Type B pancreatic cell (in vitro differentiated cells): ENCODE measurements at regions not wholly inside any gene's neighbourhood (a gene's known extent, or its start where the extent isn't known, plus 50 kb on each side); places are given as distances from the start of the nearest gene placed in this dataset.

ENCODE experiments used
- DNase-seq: peaks from one replicate; pipeline ENCODE4 v3.0.0; 2021; ENCODE audit warnings: mixed read lengths; ENCODE audit not compliant: unreplicated experiment; ENCODE audit errors: extremely low spot score
- H3K27ac Mint-ChIP-seq: 2 replicates; pipeline ENCODE4 v1.8.0; 2021; ENCODE audit warnings: mild to moderate bottlenecking, mixed read lengths
- H3K27me3 Mint-ChIP-seq: 2 replicates; pipeline ENCODE4 v1.8.0; 2021; ENCODE audit warnings: mixed read lengths
- H3K36me3 Mint-ChIP-seq: 2 replicates; pipeline ENCODE4 v1.8.0; 2021; ENCODE audit warnings: mixed read lengths
- H3K4me1 Mint-ChIP-seq: one replicate; pipeline ENCODE4 v1.8.0; 2021; ENCODE audit warnings: mixed read lengths; ENCODE audit not compliant: unreplicated experiment
- H3K4me3 Mint-ChIP-seq: 2 replicates; pipeline ENCODE4 v1.8.0; 2021; ENCODE audit warnings: mild to moderate bottlenecking, mixed read lengths
- H3K9me3 Mint-ChIP-seq: 2 replicates; pipeline ENCODE4 v1.8.0; 2021; ENCODE audit warnings: mixed read lengths
- CTCF ChIP-seq: fragments of 200-600 bp; sonication (generic); conservative IDR thresholded peaks from 2 replicates; pipeline ENCODE4 v1.5.0; 2021; ENCODE audit warnings: antibody characterized with exemption, mild to moderate bottlenecking

GRCh38 chr15:38168467-38169070, 84.1 kb upstream of the SPRED1 start:
- no peak for TF ChIP-seq CTCF
- no peak for DNase-seq
- Mint-ChIP-seq H3K4me1 (peaks cover 31% of the 10 kb centered on the region), H3K4me3 (no peak overlapping the region), H3K36me3 (no peaks in the 10 kb centered on the region), H3K9me3 (no peaks in the 10 kb centered on the region), H3K27ac (no peak overlapping the region), H3K27me3 (peaks cover 3% of the 10 kb centered on the region)

- DNase-seq = no peak
- no peak for TF ChIP-seq CTCF
- Mint-ChIP-seq H3K4me3 (no peak overlapping the region), H3K27me3 (peaks cover 7% of the 10 kb centered on the region), H3K4me1 (peaks cover 22% of the 10 kb centered on the region), H3K27ac (no peak overlapping the region), H3K36me3 (no peaks in the 10 kb centered on the region), H3K9me3 (peaks cover 4% of the 10 kb centered on the region)
Observed at GRCh38 chr15:38171973-38172372, 80.7 kb upstream of the SPRED1 start.

- H3K4me3 Mint-ChIP-seq = no peak overlapping the region
- peaks cover 7% of the 10 kb centered on the region for H3K27me3 Mint-ChIP-seq
- no peaks in the 10 kb centered on the region for H3K36me3 Mint-ChIP-seq
- no peak overlapping the region for H3K27ac Mint-ChIP-seq
- no peak for DNase-seq
- H3K9me3 Mint-ChIP-seq = peaks cover 4% of the 10 kb centered on the region
- TF ChIP-seq CTCF = no peak
- peaks cover 12% of the 10 kb centered on the region for H3K4me1 Mint-ChIP-seq
Observed at GRCh38 chr15:38174691-38175090, 77.9 kb upstream of the SPRED1 start.

- TF ChIP-seq CTCF = no peak
- H3K27ac Mint-ChIP-seq = no peak overlapping the region
- peaks cover 4% of the 10 kb centered on the region for H3K9me3 Mint-ChIP-seq
- no peak for DNase-seq
- H3K4me1 Mint-ChIP-seq = peaks cover 8% of the 10 kb centered on the region
- peaks cover 4% of the 10 kb centered on the region for H3K27me3 Mint-ChIP-seq
- no peaks in the 10 kb centered on the region for H3K36me3 Mint-ChIP-seq
- no peak overlapping the region for H3K4me3 Mint-ChIP-seq
Observed at GRCh38 chr15:38176155-38176554, 76.5 kb upstream of the SPRED1 start.

- Mint-ChIP-seq H3K27me3 (peaks cover 4% of the 10 kb centered on the region), H3K27ac (no peak overlapping the region), H3K9me3 (peaks cover 4% of the 10 kb centered on the region), H3K4me3 (no peak overlapping the region), H3K4me1 (peaks cover 8% of the 10 kb centered on the region), H3K36me3 (no peaks in the 10 kb centered on the region)
- no peak for TF ChIP-seq CTCF
- DNase-seq = no peak
Observed at GRCh38 chr15:38176691-38177090, 75.9 kb upstream of the SPRED1 start.

- H3K4me3 Mint-ChIP-seq = no peak overlapping the region
- H3K4me1 Mint-ChIP-seq = peaks cover 11% of the 10 kb centered on the region
- no peak overlapping the region for H3K27ac Mint-ChIP-seq
- H3K27me3 Mint-ChIP-seq = no peaks in the 10 kb centered on the region
- H3K9me3 Mint-ChIP-seq = no peaks in the 10 kb centered on the region
- no peak for DNase-seq
- TF ChIP-seq CTCF = no peak
- H3K36me3 Mint-ChIP-seq = no peaks in the 10 kb centered on the region
Observed at GRCh38 chr15:38182900-38183299, 69.7 kb upstream of the SPRED1 start.
